B cell (primary cell): ENCODE measurements at regions not wholly inside any gene's neighbourhood (a gene's known extent, or its start where the extent isn't known, plus 50 kb on each side); places are given as distances from the start of the nearest gene placed in this dataset.

Source experiments
- ATAC-seq: fragments of 200-7000 bp; cut with Tn5 transposase; one replicate; pipeline ENCODE4 v1.10.0; 2021; ENCODE audit warnings: low read depth, mild to moderate bottlenecking, moderate number of reproducible peaks, moderate library complexity
- CTCF ChIA-PET: fragments of 350-600 bp; sonication (Branson Sonifier 250); formaldehyde crosslinking; loops from one replicate; lab custom pipeline; 2021; ENCODE audit warnings: antibody characterized with exemption, inconsistent platforms; lab: Charles Lee
- POLR2A ChIA-PET: fragments of 350-600 bp; sonication (Branson Sonifier 250); formaldehyde crosslinking; loops from one replicate; lab custom pipeline; 2021; ENCODE audit warnings: antibody characterized with exemption; lab: Charles Lee
- DNase-seq: peaks from one replicate; pipeline ENCODE4 v3.0.0; 2013
- H2AFZ ChIP-seq: 2 replicates; pipeline ENCODE4 v1.6.1; 2012; ENCODE audit warnings: mild to moderate bottlenecking, low read depth, low read length; ENCODE audit not compliant: insufficient read depth, poor library complexity, severe bottlenecking
- H3K27ac ChIP-seq, 2 donors: 1 replicate in 1 of 2; 2 replicates in 1 of 2; pipeline ENCODE4 v1.5.1; 2012 to 2013; ENCODE audit warnings: low read length in 2 of 2, mild to moderate bottlenecking in 2 of 2, moderate library complexity in 1 of 2
- H3K27me3 ChIP-seq, 4 experiments: fragments of 200-600 bp in 1 of 4; sonication (generic) in 1 of 4; replicated peaks in 1 of 4; 1 replicate in 2 of 4; 2 replicates in 2 of 4; pipeline versions ENCODE4 v1.6.1 to v1.7.0; 2013 to 2016; ENCODE audit warnings: low read length in 3 of 4, mild to moderate bottlenecking in 2 of 4, mixed read lengths in 1 of 4, moderate library complexity in 1 of 4; ENCODE audit not compliant: insufficient read depth in 4 of 4, control insufficient read depth in 3 of 4; ENCODE audit errors: control extremely low read depth in 1 of 4
- H3K36me3 ChIP-seq, 2 experiments: replicated peaks in 1 of 2; 1 replicate in 1 of 2; 2 replicates in 1 of 2; pipeline versions ENCODE4 v1.6.1 to v1.7.1; 2013; ENCODE audit warnings: low read length in 1 of 2; ENCODE audit not compliant: insufficient read depth in 2 of 2, control insufficient read depth in 1 of 2; ENCODE audit errors: control extremely low read depth in 1 of 2, extremely low read depth in 1 of 2
- H3K4me1 ChIP-seq, 2 donors: fragments of 200-600 bp in 1 of 2; sonication (generic) in 1 of 2; 1 replicate in 1 of 2; 2 replicates in 1 of 2; pipeline versions ENCODE4 v1.5.1 to v1.6.1; 2013 to 2017; ENCODE audit warnings: low read length in 2 of 2; ENCODE audit not compliant: control insufficient read depth in 2 of 2, insufficient read depth in 2 of 2
- H3K4me2 ChIP-seq: replicated peaks from 2 replicates; pipeline ENCODE3; 2012; ENCODE audit warnings: mild to moderate bottlenecking, low read depth, low read length; ENCODE audit not compliant: poor library complexity, severe bottlenecking
- H3K4me3 ChIP-seq, 5 experiments: fragments of 200-600 bp in 1 of 5; sonication (generic) in 1 of 5; 1 replicate in 3 of 5; 2 replicates in 2 of 5; pipeline versions ENCODE4 v1.5.1 to v1.7.0; 2011 to 2016; ENCODE audit warnings: low read length in 4 of 5, mild to moderate bottlenecking in 4 of 5, low read depth in 2 of 5, control low read depth in 1 of 5, moderate library complexity in 1 of 5; ENCODE audit not compliant: insufficient read depth in 1 of 5; ENCODE audit errors: control extremely low read depth in 1 of 5, extremely low read depth in 1 of 5
- H3K79me2 ChIP-seq: fragments of 200-600 bp; sonication (generic); one replicate; pipeline ENCODE4 v1.6.0; 2016; ENCODE audit warnings: low read length; ENCODE audit not compliant: control insufficient read depth, insufficient read depth
- H3K9ac ChIP-seq: fragments of 200-600 bp; sonication (generic); 2 replicates; pipeline ENCODE4 v1.6.1; 2017; ENCODE audit warnings: mild to moderate bottlenecking, low read length, moderate library complexity
- H3K9me3 ChIP-seq, 3 donors: one replicate each; pipeline versions ENCODE4 v1.6.1 to v1.7.1; 2013; ENCODE audit warnings: low read length in 2 of 3; ENCODE audit not compliant: control insufficient read depth in 2 of 3, insufficient read depth in 1 of 3; ENCODE audit errors: control extremely low read depth in 1 of 3
- H4K20me1 ChIP-seq: 2 replicates; pipeline ENCODE4 v1.6.0; 2012; ENCODE audit warnings: mild to moderate bottlenecking, low read length; ENCODE audit not compliant: insufficient read depth, control insufficient read depth, poor library complexity, severe bottlenecking
- H3K27ac Mint-ChIP-seq: one replicate; pipeline ENCODE4 v1.8.0; 2021; ENCODE audit warnings: mixed read lengths
- H3K27me3 Mint-ChIP-seq: one replicate; pipeline ENCODE4 v1.8.0; 2021; ENCODE audit warnings: mixed read lengths
- H3K4me1 Mint-ChIP-seq: one replicate; pipeline ENCODE4 v1.8.0; 2021; ENCODE audit warnings: mixed read lengths
- H3K4me3 Mint-ChIP-seq: one replicate; pipeline ENCODE4 v1.8.0; 2021; ENCODE audit warnings: mixed read lengths
- H3K9me3 Mint-ChIP-seq: one replicate; pipeline ENCODE4 v1.8.0; 2022; ENCODE audit warnings: mixed read lengths; ENCODE audit not compliant: insufficient read depth
- EZH2 ChIP-seq: IDR thresholded peaks from 2 replicates; pipeline ENCODE4 v1.6.1; 2012; ENCODE audit warnings: borderline replicate concordance, low read depth, mild to moderate bottlenecking, moderate library complexity, low read length; ENCODE audit not compliant: insufficient read depth, poor library complexity, severe bottlenecking
- WGBS: methylation state at CpG from one replicate; pipeline ENCODE4 v1.1.5; 2013; ENCODE audit warnings: missing lambda C conversion rate; ENCODE audit not compliant: insufficient coverage; 5-methylcytosine and 5-hydroxymethylcytosine counted together
- intact Hi-C: fragments of 100-400 bp; cut with micrococcal nuclease; formaldehyde crosslinking; loops from one replicate; pipeline ENCODE4 v1.10.0; 2022
- TF ChIP-seq, protein P1 (sequence below): fragments of 200-600 bp; IDR thresholded peaks from one replicate; pipeline ENCODE4 v1.8.0; 2022; ENCODE audit warnings: antibody characterized with exemption, mild to moderate bottlenecking

DNA sequence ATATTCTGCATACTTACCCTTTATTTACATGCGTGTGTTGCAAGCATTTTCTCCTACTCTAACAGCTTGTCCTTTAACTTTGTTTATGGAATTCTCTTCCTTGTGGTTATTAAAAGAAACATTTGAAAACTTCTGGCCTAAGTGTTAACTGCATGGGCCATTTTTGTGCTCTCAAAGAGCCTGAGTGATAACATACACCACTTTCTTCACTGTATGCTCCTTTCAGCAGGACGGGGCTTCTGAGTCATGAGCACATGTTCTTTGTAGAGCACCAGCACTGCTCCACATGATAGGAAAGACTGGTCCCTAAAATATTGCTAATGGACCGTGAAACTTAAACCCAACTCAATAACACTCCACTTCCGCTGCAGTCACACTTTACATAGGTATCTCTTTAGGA is 1093.6 kb upstream of the GHITM start:
- no peaks in the 10 kb centered on the region for H3K4me1 ChIP-seq
- intact Hi-C loops, result no loop called here
- Mint-ChIP-seq H3K4me3 (no peak overlapping the region), H3K27ac (no peak overlapping the region), H3K4me1 (no peaks in the 10 kb centered on the region), H3K27me3 (no peaks in the 10 kb centered on the region), H3K9me3 (peaks cover 6% of the 10 kb centered on the region)
- ChIA-PET CTCF (no interaction called here), POLR2A (no interaction called here)
- no peak overlapping the region for H3K9ac ChIP-seq
- no peak for DNase-seq
- no CpG with 5 or more reads among the region's 4 CpGs for WGBS
- H3K36me3 ChIP-seq, result no peaks in the 10 kb centered on the region
- H4K20me1 ChIP-seq, result no peaks in the 10 kb centered on the region
- no peaks in the 10 kb centered on the region for H3K79me2 ChIP-seq
- H3K27ac ChIP-seq, result no peak overlapping the region
- TF ChIP-seq, protein P1, sequence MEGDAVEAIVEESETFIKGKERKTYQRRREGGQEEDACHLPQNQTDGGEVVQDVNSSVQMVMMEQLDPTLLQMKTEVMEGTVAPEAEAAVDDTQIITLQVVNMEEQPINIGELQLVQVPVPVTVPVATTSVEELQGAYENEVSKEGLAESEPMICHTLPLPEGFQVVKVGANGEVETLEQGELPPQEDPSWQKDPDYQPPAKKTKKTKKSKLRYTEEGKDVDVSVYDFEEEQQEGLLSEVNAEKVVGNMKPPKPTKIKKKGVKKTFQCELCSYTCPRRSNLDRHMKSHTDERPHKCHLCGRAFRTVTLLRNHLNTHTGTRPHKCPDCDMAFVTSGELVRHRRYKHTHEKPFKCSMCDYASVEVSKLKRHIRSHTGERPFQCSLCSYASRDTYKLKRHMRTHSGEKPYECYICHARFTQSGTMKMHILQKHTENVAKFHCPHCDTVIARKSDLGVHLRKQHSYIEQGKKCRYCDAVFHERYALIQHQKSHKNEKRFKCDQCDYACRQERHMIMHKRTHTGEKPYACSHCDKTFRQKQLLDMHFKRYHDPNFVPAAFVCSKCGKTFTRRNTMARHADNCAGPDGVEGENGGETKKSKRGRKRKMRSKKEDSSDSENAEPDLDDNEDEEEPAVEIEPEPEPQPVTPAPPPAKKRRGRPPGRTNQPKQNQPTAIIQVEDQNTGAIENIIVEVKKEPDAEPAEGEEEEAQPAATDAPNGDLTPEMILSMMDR, result no peak
- TF ChIP-seq EZH2, result no peak
- no peaks in the 10 kb centered on the region for H3K27me3 ChIP-seq
- ATAC-seq, result no peak
- H3K9me3 ChIP-seq, result no peaks in the 10 kb centered on the region
- H3K4me2 ChIP-seq, result no peak overlapping the region
- H3K4me3 ChIP-seq, result no peak overlapping the region
- H2AFZ ChIP-seq, result no peak overlapping the region

DNA sequence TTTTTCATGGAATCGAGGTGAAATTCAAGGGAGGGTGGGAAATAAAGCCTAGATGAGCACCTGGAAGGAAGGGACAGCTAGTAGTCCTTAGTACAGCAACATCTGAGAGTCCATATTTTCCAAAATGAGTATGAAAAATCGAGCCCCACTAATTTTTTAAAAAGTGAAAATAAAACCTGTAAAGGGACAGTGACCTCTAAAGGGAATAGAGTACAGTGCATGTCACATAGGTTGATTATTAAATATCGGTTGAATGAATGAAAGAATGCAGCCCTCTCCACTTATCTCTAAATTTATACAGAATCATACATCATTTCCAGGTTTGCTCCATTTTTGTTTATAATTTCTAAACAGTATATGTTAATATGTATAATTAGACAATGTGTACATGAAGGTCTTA is 1088.5 kb upstream of the GHITM start:
- Mint-ChIP-seq H3K27me3 (no peaks in the 10 kb centered on the region), H3K4me3 (no peak overlapping the region), H3K27ac (no peak overlapping the region), H3K9me3 (peaks cover 6% of the 10 kb centered on the region), H3K4me1 (no peaks in the 10 kb centered on the region)
- CTCF ChIA-PET, result no interaction called here
- no peaks in the 10 kb centered on the region for H3K79me2 ChIP-seq
- H3K9me3 ChIP-seq, result no peaks in the 10 kb centered on the region
- no CpG with 5 or more reads among the region's 3 CpGs for WGBS
- H3K4me3 ChIP-seq, result no peak overlapping the region
- TF ChIP-seq EZH2, result no peak
- TF ChIP-seq, protein P1, result no peak
- no peak overlapping the region for H3K27ac ChIP-seq
- H4K20me1 ChIP-seq, result no peaks in the 10 kb centered on the region
- no peak overlapping the region for H3K4me2 ChIP-seq
- DNase-seq (no peak), ATAC-seq (no peak)
- POLR2A ChIA-PET, result no interaction called here
- no peaks in the 10 kb centered on the region for H3K4me1 ChIP-seq
- H2AFZ ChIP-seq, result no peak overlapping the region
- no peak overlapping the region for H3K9ac ChIP-seq
- H3K36me3 ChIP-seq, result no peaks in the 10 kb centered on the region
- intact Hi-C loops, result no loop called here
- no peaks in the 10 kb centered on the region for H3K27me3 ChIP-seq
